GM12864 (cell line): ENCODE measurements at regions not wholly inside any gene's neighbourhood (a gene's known extent, or its start where the extent isn't known, plus 50 kb on each side); places are given as distances from the start of the nearest gene placed in this dataset.
"Not testable (repeated sequence)": the region's sequence is repeated elsewhere in the genome, so short reads cannot be mapped to it uniquely, and the experiment has no call there.

Source experiments
- DNase-seq: peaks from one replicate; pipeline ENCODE4 v3.0.0-alpha.2; 2011; ENCODE audit warnings: low read depth
- H3K4me3 ChIP-seq: 2 replicates; pipeline ENCODE4 v1.5.1; 2011; ENCODE audit warnings: mild to moderate bottlenecking, low read depth, low read length, control low read depth
- TF ChIP-seq, protein P1 (sequence below): IDR thresholded peaks from 2 replicates; pipeline ENCODE4 v1.5.1; 2011; ENCODE audit warnings: low read depth, mild to moderate bottlenecking, moderate library complexity, low read length, control low read depth, inconsistent platforms; ENCODE audit errors: missing control alignments

DNA sequence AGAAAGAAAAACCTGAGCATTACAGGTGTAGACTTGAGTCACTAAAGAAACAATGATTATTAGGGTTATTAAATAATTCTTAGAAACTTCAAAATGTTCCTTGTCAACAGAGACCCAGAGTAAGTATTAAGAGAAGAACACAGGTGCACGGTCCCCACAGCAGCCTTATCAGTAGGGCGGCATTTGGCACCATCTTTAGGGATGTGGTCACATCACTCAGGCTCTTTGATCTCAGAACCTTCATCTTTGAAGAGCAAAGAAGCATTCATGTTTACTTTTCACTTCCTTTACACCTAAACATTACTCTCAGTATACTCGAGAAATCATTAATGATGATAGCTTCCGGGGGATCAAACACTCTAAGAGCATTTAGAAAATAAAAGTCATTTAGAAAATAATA is 928.7 kb downstream of the KCNJ2 start:
- DNase-seq, result no peak
- TF ChIP-seq, protein P1, sequence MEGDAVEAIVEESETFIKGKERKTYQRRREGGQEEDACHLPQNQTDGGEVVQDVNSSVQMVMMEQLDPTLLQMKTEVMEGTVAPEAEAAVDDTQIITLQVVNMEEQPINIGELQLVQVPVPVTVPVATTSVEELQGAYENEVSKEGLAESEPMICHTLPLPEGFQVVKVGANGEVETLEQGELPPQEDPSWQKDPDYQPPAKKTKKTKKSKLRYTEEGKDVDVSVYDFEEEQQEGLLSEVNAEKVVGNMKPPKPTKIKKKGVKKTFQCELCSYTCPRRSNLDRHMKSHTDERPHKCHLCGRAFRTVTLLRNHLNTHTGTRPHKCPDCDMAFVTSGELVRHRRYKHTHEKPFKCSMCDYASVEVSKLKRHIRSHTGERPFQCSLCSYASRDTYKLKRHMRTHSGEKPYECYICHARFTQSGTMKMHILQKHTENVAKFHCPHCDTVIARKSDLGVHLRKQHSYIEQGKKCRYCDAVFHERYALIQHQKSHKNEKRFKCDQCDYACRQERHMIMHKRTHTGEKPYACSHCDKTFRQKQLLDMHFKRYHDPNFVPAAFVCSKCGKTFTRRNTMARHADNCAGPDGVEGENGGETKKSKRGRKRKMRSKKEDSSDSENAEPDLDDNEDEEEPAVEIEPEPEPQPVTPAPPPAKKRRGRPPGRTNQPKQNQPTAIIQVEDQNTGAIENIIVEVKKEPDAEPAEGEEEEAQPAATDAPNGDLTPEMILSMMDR, result no peak

DNA sequence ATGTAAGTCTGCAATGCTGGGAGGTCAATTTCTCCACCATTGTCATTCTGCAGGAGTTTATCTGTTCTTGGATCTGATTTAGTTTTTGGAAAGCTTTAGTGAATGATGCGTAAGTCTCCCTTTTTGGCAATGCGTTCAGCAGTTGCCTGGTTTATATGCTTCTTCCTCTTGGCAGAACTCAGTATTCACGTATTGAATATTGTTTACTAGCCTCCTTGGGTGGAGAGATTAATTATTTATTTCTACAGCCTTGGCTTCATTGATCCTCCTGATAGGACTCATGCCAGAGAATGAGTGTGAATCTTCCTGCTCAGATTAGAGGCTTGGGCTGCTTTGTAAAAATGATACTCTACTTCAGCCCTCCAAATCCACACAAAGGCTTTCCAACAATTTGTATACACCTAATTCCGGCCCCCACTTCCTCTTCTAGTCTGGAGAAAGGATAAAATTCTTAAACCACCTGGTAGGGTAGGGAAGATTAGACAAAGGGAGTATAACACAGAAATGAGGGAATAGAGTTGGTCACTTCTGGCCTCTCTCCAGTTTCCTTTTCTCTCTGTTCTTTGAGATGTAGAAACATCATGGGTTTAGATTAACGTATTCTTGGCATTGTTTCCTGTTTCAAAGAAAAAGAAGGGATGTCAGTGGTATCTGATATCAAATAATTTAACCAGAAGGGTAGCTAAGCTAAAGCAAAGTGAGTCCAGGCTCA is 929.8 kb downstream of the KCNJ2 start:
- H3K4me3 ChIP-seq, result no peak overlapping the region
- DNase-seq, result no peak
- TF ChIP-seq, protein P1, result no peak

More for the DNA sequence above, 928.7 kb downstream of the KCNJ2 start:
- H3K4me3 ChIP-seq, result no peak overlapping the region

DNA sequence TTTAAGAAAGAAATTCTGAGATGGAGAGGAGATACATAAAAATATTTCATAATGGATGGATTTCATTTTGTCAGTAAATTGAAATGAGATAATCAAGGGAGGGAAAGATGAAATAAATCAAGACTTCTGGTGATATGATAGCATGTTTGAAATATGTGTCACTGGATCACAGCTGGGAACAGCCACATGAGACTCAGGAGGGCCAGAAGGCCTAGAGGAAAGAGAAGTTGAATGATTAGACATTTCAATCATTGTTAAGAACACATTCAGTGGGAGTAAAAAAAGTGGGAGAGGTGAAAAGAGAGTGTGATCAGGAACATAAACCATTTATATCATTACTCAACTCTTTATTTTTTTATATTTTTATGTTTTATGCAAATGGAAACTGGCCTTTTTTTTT is 933.4 kb downstream of the KCNJ2 start:
- no peak for DNase-seq
- TF ChIP-seq, protein P1, result no peak
- H3K4me3 ChIP-seq, result no peak overlapping the region

GRCh38 chr17:71104225-71104624 is 934.9 kb downstream of the KCNJ2 start:
- TF ChIP-seq, protein P1, result no peak
- DNase-seq, result no peak
- H3K4me3 ChIP-seq, result no peak overlapping the region

- not testable (repeated sequence) for DNase-seq
Measured at GRCh38 chr17:71106056-71106455, 936.7 kb downstream of the KCNJ2 start.

DNA sequence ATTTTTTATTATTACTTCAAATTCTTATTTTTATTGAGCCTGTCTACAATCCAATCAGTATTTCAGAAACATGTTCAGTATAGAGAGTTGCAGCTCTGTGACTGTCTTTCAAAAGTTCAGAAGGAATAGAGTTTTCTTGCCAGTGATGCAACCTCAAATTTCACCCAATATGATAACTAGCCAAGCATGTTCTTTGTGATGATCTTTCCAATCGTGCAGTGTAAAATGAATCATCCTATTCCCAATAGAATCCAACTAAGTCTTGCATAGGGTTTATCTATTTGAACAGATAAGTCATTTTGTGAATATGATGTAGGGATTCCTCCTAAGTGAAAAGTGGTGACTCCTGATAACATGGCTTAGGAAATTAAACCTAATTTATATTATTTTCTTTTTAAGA is 937.8 kb downstream of the KCNJ2 start:
- TF ChIP-seq, protein P1, result no peak
- H3K4me3 ChIP-seq, result no peak overlapping the region
- no peak for DNase-seq

More at GRCh38 chr17:71106056-71106455, 936.7 kb downstream of the KCNJ2 start:
- not testable (repeated sequence) for H3K4me3 ChIP-seq

DNA sequence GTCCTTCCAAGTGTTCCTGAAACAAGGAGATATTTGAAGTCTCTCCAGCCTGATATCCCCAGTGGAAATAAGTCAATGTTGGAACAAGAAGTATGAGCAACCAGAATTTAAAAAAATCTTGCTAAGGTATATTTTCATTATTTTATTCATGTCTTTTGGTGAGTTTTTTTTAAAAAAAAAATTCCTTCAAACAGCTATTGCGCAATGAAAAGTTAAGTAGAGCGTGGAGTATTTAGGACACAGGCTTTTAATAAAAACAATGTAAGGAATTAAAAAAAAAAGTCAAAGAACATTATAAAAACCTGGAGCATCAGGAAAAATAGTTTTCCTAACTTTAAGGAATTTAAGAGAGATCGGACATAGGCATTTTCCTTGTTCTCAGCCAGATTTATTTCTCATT is 940.4 kb downstream of the KCNJ2 start:
- DNase-seq, result no peak
- H3K4me3 ChIP-seq, result no peak overlapping the region
- TF ChIP-seq, protein P1, result no peak
